BE2C (cell line): ENCODE measurements at regions not wholly inside any gene's neighbourhood (a gene's known extent, or its start where the extent isn't known, plus 50 kb on each side); places are given as distances from the start of the nearest gene placed in this dataset.

ENCODE experiments used
- DNase-seq: peaks from one replicate; pipeline ENCODE4 v3.0.0-alpha.2; 2020
- H3K27me3 ChIP-seq: fragments of 250-450 bp; sonication (Bioruptor Pico); 2 replicates; pipeline ENCODE4 v1.5.1; 2020; ENCODE audit warnings: mild to moderate bottlenecking
- H3K36me3 ChIP-seq: fragments of 250-450 bp; sonication (Bioruptor Pico); 2 replicates; pipeline ENCODE4 v1.5.1; 2020; ENCODE audit warnings: mild to moderate bottlenecking
- H3K4me1 ChIP-seq: fragments of 250-450 bp; sonication (Bioruptor Pico); 2 replicates; pipeline ENCODE4 v1.5.1; 2020
- H3K4me3 ChIP-seq: 2 replicates; pipeline ENCODE4 v1.5.1; 2011; ENCODE audit warnings: low read depth, low read length
- H3K9me3 ChIP-seq: fragments of 250-450 bp; sonication (Bioruptor Pico); 2 replicates; pipeline ENCODE4 v1.5.1; 2020
- CTCF ChIP-seq: IDR thresholded peaks from 2 replicates; pipeline ENCODE4 v1.5.1; 2012; ENCODE audit warnings: mild to moderate bottlenecking, low read depth, low read length

- H3K4me3 ChIP-seq: no peak overlapping the region
- H3K36me3 ChIP-seq: no peaks in the 10 kb centered on the region
- H3K4me1 ChIP-seq: no peaks in the 10 kb centered on the region
- no peak for DNase-seq
- H3K9me3 ChIP-seq: no peaks in the 10 kb centered on the region
- H3K27me3 ChIP-seq: no peaks in the 10 kb centered on the region
- TF ChIP-seq CTCF: no peak
Measured at GRCh38 chr2:122598784-122599183, 843.3 kb downstream of the TSN start.

- Histone ChIP-seq H3K27me3 (no peaks in the 10 kb centered on the region), H3K4me3 (no peak overlapping the region), H3K36me3 (no peaks in the 10 kb centered on the region), H3K9me3 (no peaks in the 10 kb centered on the region), H3K4me1 (no peaks in the 10 kb centered on the region)
- no peak for TF ChIP-seq CTCF
- no peak for DNase-seq
Measured at GRCh38 chr2:122610948-122611609, 855.6 kb downstream of the TSN start.

GRCh38 chr2:122622934-122623333 is 867.5 kb downstream of the TSN start:
- H3K27me3 ChIP-seq: no peaks in the 10 kb centered on the region
- H3K9me3 ChIP-seq: no peaks in the 10 kb centered on the region
- H3K4me1 ChIP-seq: no peaks in the 10 kb centered on the region
- no peak overlapping the region for H3K4me3 ChIP-seq
- no peak for DNase-seq
- TF ChIP-seq CTCF: no peak
- H3K36me3 ChIP-seq: no peaks in the 10 kb centered on the region

GRCh38 chr2:122627388-122627787 is 871.9 kb downstream of the TSN start:
- no peak for DNase-seq
- no peaks in the 10 kb centered on the region for H3K27me3 ChIP-seq
- H3K9me3 ChIP-seq: no peaks in the 10 kb centered on the region
- no peak overlapping the region for H3K4me3 ChIP-seq
- TF ChIP-seq CTCF: no peak
- no peaks in the 10 kb centered on the region for H3K4me1 ChIP-seq
- H3K36me3 ChIP-seq: no peaks in the 10 kb centered on the region

- H3K4me1 ChIP-seq: no peaks in the 10 kb centered on the region
- no peak overlapping the region for H3K4me3 ChIP-seq
- H3K27me3 ChIP-seq: no peaks in the 10 kb centered on the region
- no peak for TF ChIP-seq CTCF
- no peaks in the 10 kb centered on the region for H3K9me3 ChIP-seq
- no peaks in the 10 kb centered on the region for H3K36me3 ChIP-seq
- DNase-seq: no peak
Measured at GRCh38 chr2:122634256-122634655, 878.8 kb downstream of the TSN start.

GRCh38 chr2:122634920-122635319 is 879.5 kb downstream of the TSN start:
- no peak for DNase-seq
- no peaks in the 10 kb centered on the region for H3K36me3 ChIP-seq
- no peak overlapping the region for H3K4me3 ChIP-seq
- H3K27me3 ChIP-seq: no peaks in the 10 kb centered on the region
- H3K4me1 ChIP-seq: no peaks in the 10 kb centered on the region
- no peak for TF ChIP-seq CTCF
- H3K9me3 ChIP-seq: no peaks in the 10 kb centered on the region
